SK-MEL-5 (cell line): ENCODE measurements at regions not wholly inside any gene's neighbourhood (a gene's known extent, or its start where the extent isn't known, plus 50 kb on each side); places are given as distances from the start of the nearest gene placed in this dataset.
"Not testable (repeated sequence)": the region's sequence is repeated elsewhere in the genome, so short reads cannot be mapped to it uniquely, and the experiment has no call there.

Source experiments
- DNase-seq: peaks from one replicate; pipeline ENCODE4 v3.0.0-alpha.2; 2016; ENCODE audit warnings: low read depth, low spot score
- in situ Hi-C: cut with HindIII; loops from 2 replicates; pipeline ENCODE4 v1.10.0; 2016; ENCODE audit warnings: low sequenced_read_pairs, high pct_unique_total_duplicates, low pct_unique_long_range_greater_than_20kb

DNA sequence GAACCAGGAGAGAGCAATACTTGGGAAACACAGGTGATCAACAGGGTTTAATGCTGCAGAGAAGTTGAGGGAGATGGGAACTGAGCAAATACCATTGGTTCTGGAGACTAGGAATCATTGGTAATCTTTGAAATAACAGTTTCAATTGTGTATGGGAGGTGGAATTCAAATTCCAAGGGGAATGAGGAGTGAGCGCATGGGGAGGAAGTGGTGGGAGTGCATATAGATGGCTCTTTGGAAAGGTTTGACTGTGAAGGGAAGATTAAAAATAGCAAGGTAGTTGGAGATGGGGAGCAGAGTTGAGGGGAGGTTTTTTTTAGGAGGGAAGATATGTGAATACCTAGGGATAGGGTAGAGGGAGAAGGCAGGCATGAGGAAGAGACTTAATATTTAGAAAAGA, 51.1 kb upstream of the ROPN1 start:
- DNase-seq: no peak
- in situ Hi-C loops: no loop called here

DNA sequence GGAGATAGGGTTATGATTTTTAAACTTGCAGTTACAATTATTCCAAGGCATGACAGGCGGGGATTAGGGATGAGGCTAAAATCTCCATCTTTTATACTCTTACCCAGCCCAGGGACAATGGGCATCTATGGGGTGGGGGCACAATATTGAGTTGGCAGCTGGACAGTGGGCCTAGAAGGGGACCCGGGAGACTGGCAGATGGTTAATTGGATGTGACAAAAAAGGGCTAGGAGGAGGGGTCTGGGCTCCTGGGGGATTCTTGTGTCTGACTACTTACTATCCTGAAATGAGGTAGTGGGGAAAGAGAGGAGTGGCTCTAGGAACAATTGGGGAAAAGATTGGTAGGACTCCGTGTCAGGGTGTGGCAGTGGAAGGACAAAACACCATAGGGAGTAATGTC, 53.0 kb upstream of the ROPN1 start:
- DNase-seq: no peak
- in situ Hi-C loops: no loop called here

DNA sequence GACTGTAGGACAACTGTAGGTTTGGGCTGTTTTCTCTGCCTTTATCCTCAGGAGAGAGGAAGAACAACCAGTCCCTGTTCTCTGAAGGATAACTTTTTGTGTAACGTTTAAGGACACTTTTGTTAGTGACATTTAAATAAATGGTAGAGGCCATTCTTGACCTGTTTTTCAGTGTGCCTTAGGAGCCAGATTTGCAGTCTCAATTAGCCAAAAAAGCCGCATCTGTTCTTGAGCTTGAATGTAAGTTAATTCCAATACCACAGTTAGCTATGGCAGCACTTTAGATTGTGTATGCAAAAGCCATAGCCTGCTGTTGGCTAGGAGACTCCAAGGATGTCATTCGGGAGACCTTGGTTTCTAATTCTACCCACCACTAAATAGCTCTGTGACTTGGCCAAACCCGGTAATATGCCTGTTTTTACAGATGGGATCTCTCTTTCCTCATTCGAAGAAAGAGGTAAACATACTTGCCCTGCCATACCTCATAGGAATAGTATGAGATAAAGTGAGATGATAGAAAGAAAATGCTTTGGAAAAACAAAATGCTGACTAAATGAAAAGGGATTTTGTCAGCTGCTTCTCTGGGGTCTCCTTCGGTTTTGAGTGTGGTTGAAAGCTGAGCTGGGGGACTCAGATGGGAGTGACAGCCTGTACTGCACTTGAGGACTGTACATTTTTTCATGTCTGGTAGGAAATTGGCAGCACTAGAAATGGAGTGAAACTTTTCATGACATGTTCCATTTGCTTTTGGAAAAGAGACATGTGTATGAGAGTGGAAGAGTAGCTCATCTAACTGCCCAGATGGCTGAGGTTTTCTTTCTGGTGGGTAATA, 57.3 kb upstream of the ROPN1 start:
- in situ Hi-C loops: no loop called here
- no peak for DNase-seq

- in situ Hi-C loops: no loop called here
- DNase-seq: no peak
Observed at GRCh38 chr3:124051636-124052035, 59.7 kb upstream of the ROPN1 start.

DNA sequence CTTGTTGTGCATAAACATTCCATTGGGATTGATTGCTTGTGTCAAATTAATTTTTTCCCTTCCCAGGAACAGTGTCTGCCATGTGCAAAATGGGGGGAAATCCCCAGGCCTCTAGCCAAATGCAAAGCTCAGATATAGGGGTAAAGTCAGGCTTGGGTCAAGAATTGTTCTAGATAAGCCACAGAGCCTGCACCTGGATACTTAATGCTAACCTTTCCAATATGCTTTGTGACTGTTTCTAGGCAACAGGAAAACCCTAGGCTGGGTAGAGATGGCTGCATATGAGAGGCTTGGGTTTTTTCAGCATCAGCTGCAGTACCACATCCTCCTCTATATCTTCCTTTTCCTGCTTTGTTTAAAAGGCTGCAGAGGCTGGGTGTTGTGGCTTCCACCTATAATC, 61.9 kb upstream of the ROPN1 start:
- no peak for DNase-seq
- in situ Hi-C loops: no loop called here

DNA sequence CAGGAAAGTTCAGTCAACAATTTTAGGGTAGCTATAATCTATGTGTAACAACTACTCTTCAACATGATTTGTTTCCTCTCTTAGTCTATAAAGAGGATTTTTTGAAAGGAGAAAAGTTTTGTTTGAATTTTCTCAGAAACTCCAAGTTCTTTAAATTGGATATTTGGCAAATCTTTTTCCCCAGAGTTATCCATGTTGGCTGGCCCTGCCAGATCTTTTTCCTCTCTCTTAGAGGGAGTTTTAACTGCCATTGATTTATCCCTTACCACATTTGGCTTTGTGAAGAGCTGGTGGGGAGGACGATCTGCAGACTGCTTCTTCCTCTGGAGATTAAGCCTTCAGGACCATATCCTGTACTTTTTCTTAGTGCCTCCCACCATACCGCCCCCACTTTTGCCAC, 64.9 kb upstream of the ROPN1 start:
- no peak for DNase-seq
- in situ Hi-C loops: no loop called here

GRCh38 chr3:124057420-124057819, 65.5 kb upstream of the ROPN1 start:
- in situ Hi-C loops: no loop called here
- no peak for DNase-seq

GRCh38 chr3:124059580-124059979, 67.7 kb upstream of the ROPN1 start:
- in situ Hi-C loops: no loop called here
- DNase-seq: no peak

DNA sequence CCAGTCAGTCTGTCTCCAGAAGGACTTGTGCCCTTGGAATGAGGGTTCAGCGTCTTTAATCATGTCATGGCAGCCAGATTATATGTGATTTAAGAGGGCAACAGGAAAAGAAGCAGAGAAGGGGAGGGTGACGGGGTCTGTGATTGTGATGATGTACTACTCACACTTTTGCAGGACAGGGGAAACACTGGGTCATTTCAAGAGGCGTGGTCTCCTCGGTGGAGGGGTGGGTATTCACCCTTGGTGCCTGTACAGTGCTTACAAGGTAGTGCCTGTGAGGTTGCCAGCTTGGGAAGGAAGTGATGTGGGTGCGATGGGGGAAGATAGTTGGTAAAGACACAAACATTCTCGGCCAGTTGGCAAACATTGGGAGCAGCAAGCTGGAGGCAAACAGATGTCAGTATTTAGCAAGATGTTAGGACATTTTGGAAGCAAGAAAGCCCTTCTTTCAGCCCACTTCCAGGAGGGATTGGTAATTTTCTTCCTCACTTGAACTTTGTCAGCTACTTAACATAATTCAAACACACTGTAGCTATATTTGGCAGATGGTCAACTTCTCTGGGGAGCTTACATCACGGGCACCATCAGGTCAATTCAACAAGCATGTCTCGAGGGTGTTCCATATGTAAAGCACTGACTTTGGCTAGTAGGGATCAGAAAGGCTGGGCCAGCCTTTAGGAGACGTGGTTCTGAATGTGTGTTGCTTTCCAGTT, 71.4 kb upstream of the ROPN1 start:
- in situ Hi-C loops: no loop called here
- DNase-seq: no peak

GRCh38 chr3:124064050-124064449, 72.1 kb upstream of the ROPN1 start:
- in situ Hi-C loops: no loop called here
- no peak for DNase-seq

DNA sequence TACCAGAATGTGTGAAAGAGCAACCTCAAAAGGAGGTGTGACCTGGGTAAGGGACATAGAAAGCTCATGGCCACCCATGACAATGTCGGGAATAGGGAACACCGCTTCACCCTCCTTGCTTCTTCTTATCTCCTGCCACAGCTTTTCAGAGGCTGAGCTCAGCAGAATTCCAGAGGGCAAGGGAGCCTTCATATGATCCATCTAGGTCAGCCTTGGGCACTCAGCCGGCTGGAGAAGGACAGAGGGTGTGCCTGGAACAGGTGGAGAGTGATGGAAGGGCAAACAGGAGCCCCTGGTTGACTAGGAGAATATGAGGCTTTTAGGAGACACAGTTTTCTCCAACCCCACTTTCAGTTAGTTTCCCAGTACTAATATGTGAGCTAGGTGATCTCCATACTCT, 74.6 kb upstream of the ROPN1 start:
- DNase-seq, in situ Hi-C loops: not testable (repeated sequence)

- in situ Hi-C loops, DNase-seq: not testable (repeated sequence)
Observed at GRCh38 chr3:124069706-124070105, 77.8 kb upstream of the ROPN1 start.

DNA sequence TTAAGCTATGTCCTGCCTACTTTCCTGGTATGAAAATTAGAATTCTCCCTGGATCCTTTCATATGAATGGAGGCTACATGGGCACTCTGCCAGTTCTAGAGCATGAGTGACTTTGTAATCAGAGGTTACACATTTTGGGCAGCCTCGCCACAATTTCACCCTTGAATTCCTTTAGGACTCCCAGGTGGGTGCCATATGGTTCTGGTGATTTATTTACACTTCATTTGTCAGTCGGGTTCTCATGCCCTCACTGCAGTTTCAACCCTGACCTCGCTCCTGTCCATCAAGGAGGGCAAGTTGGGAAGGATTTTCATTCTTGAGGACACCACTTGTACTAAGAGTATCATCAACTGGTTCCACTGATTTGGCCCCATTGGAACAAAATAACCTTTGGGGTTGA, 83.2 kb upstream of the ROPN1 start:
- DNase-seq, in situ Hi-C loops: not testable (repeated sequence)

- in situ Hi-C loops: no loop called here
- DNase-seq: no peak
Observed at GRCh38 chr3:124075753-124076152, 83.8 kb upstream of the ROPN1 start.

GRCh38 chr3:124076235-124076634, 84.3 kb upstream of the ROPN1 start:
- DNase-seq: no peak
- in situ Hi-C loops: no loop called here

GRCh38 chr3:124078953-124079911, 87.3 kb upstream of the ROPN1 start:
- peak; percentile 66 for DNase-seq
- in situ Hi-C loops: no loop called here

DNA sequence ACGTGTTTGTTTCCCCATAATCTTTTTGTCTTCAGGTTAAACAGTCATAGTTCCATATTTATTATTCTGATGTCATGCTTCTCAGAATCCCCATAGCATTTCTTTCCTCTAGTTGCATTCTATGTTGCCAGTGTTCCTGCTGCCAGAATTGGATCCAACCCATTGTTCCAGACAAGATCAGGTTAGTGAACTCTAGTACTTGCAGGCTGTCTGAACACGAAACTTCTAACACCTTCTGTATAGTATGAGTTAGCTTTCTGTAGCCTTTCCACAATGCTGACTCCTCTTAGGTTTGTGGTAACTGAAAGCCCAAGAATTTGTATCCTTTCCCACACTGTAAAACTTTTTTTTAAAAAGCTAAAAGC, 88.0 kb upstream of the ROPN1 start:
- DNase-seq: no peak
- in situ Hi-C loops: no loop called here

DNA sequence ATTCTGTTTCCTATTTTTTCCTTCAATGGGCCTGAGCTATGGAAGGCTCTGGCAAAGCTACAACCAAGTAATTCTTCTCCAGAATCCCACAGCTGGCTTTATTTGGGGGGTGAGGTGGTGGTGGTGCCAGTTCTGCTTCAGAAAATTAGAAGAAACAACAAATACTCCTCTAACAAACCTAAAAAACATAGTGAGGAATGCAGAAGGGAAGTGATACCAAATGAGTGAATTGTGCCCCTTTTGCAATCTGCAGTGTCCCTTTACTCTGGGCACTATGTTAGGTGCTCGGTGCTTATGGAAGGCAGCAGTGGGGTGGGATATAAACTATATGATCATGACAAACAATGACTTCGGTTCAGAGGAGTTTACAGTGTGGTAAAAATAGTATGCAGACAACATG, 90.4 kb upstream of the ROPN1 start:
- no peak for DNase-seq
- in situ Hi-C loops: no loop called here
